Esophagus muscularis mucosa (tissue), 4 donors: ENCODE measurements at regions not wholly inside any gene's neighbourhood (a gene's known extent, or its start where the extent isn't known, plus 50 kb on each side); places are given as distances from the start of the nearest gene placed in this dataset.

ENCODE experiments used
- CTCF ChIP-seq, 3 experiments: fragments of 200-600 bp in 2 of 3; fragments of 450-650 bp in 1 of 3; sonication (generic) in 2 of 3; IDR thresholded peaks; one replicate each; pipeline ENCODE4 v1.5.1; 2017 to 2019; ENCODE audit warnings: antibody characterized with exemption in 3 of 3, mild to moderate bottlenecking in 2 of 3, moderate library complexity in 1 of 3
- EP300 ChIP-seq: sonication (generic); formaldehyde crosslinking; IDR thresholded peaks from one replicate; pipeline ENCODE4 v1.6.1; 2017; ENCODE audit warnings: antibody characterized with exemption
- POLR2A ChIP-seq: fragments of 450-650 bp; IDR thresholded peaks from one replicate; pipeline ENCODE4 v1.6.1; 2017; ENCODE audit warnings: antibody characterized with exemption, moderate library complexity, mild to moderate bottlenecking, low read depth
- POLR2AphosphoS5 ChIP-seq, 2 donors: sonication (generic); formaldehyde crosslinking; IDR thresholded peaks; one replicate each; pipeline ENCODE4 v1.6.1; 2017; ENCODE audit warnings: antibody characterized with exemption in 2 of 2

DNA sequence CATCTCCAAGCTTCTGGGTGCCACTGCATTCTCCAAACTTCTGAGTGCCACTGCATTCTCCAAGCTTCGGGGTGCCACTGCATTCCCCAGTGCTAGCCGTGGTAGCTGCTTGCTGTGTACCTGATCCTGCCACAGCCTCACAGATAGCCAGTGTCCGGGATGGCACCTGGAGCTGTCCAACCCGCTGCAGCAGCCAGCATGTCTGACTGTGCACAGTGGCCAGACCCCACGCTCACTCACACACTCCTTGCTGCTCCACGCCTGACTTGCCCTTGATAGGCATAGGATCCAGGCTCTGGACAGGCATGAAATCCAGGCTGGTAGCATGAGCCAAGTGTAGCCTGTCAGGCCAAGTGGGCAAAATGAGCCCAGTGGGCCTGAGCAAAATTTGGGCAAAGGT is 465.0 kb downstream of the GUCY1A2 start:
- TF ChIP-seq POLR2A, result no peak
- TF ChIP-seq CTCF (IDR thresholded peaks at IDR 0.05), result no peak
- no peak for TF ChIP-seq EP300
- TF ChIP-seq POLR2AphosphoS5 (IDR thresholded peaks at IDR 0.05), result no peak
